ENCODE measurements at regions not wholly inside any gene's neighbourhood (a gene's known extent, or its start where the extent isn't known, plus 50 kb on each side); places are given as distances from the start of the nearest gene placed in this dataset.
"Not testable (repeated sequence)": the region's sequence is repeated elsewhere in the genome, so short reads cannot be mapped to it uniquely, and the experiment has no call there.

DNA sequence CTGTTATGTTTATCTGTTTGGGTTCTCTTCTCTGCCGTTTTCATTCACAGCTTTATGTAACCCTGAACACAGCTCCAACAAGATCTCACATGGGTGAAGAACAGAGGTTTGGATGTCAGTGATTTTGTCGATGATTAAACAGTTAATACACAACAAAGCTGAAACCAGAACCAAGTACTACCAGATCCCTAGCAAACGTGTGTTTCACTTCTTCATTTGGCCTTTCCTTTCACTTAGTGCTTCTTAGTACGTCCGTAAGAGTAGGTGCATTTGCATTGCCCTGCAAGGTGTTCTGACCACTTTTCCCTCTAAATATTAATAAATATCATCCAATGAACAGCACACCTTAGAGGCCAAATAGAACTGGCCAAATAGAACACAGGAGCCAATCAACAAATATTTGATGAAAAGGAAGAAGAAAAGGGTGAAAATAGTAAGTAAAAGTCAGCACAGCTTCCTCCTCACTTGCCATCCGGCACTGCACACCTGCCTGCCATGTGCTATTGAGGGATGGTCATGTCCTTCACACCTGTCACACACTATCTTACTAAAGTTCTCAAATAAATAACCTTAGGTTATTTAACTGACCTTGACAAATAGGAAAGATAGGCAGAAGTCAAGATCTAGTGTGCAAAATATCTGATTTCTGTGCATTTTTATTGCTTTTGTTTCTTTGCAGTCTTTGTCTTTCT, 252.6 kb upstream of the ANKRD30A start:
- no peak for DNase-seq (ENCODE audit: low read depth in 3 of 3)

DNA sequence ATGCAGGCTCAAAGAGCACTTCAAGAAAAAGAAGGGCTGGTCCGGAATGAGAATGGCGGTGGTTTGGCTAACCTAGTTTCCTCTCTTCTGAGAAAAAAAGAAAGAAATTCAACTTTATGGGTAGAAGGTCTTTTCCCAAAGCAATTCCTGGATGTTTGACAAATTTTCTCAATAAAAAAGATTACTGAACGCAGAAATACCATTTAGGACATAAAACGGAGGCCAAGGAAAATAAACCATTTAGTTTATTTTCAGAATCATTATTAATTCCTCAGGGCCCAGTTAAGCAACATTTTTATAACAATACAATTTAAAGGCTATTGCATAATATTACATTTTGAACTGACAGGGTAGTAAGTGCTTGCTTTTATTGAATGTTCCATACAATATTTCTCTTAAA, 284.6 kb upstream of the ANKRD30A start:
- DNase-seq (ENCODE audit: low read depth in 3 of 3) = no peak

DNA sequence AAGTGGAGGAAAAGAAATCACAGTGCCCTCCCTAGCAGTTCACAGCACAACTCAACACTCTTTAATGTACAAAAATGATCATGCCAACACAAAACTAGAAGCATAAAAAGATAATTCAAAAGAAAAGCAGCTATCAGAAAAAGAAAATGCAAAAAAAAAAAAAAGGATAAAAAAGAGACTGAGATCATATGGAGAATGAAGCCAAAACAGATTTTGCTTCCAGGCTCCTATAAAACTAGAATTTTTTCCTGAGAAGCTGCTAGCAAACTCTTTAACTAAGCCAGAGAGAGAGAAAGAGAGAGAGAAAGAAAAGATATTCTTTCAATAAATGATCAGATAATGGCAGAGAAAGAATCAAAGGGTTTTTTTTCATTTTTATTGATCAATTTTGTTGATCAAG, 288.0 kb upstream of the ANKRD30A start:
- DNase-seq (ENCODE audit: low read depth in 3 of 3) = no peak

DNA sequence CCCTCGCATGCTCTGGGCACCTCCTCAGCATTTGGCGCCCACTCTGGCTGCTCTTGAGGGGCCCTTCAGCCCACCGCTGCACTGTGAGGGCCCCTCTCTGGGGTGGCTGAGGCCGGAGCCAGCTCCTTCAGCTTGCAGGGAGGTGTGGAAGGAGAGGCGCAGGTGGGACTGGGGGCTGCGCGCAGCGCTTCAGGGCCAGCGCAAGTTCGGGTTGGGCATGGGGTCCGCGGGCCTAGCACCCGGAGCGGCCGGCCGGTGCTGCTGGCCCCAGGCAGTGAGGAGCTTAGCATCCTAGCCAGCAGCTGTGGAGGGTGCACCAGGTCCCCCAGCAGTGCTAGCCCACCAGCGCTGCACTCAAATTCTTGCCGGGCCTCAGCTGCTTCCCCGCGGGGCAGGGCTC, 305.6 kb upstream of the ANKRD30A start:
- DNase-seq (ENCODE audit: low read depth in 3 of 3) = no peak

DNA sequence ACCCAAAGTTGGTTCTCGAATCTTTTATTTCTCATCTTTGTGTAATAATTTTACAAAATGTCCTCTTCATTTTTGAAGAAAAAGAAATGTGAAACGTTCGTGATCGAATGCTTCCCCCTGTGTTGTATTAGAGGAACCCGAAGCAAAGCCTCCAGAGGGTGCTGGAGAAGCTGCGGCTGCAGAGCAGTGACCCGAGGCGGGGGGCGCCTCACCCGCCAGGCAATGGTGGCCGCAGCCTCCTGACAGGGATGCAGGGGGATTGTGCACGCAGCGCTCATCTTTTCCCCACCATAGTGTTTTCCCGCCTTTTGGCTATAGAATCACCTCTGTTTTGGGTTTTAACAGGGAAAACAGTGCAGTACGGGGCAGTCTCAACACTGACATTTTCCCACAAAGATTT, 307.5 kb upstream of the ANKRD30A start:
- no peak for DNase-seq (ENCODE audit: low read depth in 3 of 3)

DNA sequence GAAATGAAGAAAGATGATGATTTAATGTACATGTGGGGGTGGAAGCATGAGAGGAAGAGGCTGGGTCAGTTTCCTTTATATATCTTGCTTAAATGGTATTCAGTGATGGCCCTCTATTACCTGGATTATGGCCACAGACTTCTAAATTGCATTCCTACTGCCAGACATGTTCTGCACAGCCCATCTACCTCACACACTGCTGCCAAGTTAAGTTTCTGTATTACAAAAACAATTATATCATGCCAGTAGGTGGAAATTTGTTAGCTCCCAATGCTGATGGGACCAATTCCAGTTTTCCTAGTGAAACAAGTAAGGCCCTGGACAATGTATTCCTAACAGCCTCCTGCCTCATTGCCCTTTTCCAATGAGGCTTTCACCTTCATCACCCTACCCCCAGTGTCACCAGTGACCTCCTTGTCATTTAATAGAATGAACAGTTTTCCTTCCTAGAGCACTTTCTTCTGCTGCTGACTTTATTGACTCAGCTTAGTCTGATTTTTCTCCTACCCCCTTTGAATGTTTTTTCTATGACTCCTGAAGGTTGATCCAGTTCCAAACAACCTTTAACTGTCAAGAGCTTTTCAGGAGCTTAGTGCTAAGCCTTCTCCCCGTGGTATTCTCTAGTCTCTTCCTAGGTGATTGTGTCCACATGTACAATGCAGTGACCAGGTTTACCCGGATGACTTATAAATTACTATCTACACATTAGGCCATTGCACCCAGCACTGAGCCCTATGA, 316.6 kb upstream of the ANKRD30A start:
- no peak for DNase-seq (ENCODE audit: low read depth in 3 of 3)

DNA sequence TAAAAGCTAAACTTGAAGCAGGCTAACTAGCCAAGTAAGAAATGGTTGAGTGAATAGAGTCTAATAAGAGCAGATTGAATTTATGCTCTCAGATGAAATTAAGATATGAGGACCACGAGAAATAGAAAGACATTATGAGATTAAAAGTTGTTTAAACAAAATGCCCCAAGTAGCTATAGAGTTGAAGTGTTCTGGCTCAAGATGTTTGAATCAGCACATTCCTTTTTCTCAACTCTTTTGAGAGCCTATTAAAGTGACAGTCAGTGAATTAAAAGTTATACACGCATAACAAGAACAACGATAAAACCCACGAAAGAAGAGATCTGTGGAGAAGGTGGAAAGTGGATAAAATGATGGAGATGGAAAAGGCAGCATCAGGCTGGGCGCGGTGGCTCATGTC, 322.2 kb upstream of the ANKRD30A start:
- DNase-seq (ENCODE audit: low read depth in 3 of 3) = no peak

DNA sequence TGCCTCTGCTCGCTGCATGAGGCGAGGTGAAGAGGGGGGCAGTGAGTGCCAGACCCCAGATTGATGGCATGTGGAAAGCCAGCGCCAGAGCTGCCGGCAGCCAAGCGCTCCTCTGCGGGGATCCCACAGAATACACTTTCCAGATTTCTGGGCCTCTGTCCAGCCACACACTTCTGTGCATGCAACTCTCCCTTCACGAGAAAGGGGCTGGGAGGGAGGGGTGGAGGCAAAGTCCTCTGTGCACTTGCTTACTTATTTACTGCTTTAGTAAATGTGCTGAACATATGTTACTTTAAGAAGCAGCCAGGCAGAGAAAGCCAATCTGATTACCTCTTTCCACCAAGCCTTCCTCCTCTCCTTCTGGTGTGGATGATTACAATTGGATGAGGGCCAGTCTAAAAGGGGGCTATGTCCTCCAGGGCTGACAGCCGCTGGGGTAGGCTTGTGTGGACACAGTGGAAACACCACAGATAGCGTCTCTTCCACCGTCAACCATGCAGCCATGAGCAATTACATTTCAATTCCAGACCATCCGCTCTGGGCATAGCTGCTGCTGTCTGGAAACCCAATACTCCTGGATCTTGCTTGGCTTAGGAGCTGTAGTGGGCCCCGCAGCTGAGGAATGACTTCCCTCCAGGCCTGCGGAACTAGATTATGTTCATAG, 322.8 kb upstream of the ANKRD30A start:
- DNase-seq (ENCODE audit: low read depth in 3 of 3) = no peak

DNA sequence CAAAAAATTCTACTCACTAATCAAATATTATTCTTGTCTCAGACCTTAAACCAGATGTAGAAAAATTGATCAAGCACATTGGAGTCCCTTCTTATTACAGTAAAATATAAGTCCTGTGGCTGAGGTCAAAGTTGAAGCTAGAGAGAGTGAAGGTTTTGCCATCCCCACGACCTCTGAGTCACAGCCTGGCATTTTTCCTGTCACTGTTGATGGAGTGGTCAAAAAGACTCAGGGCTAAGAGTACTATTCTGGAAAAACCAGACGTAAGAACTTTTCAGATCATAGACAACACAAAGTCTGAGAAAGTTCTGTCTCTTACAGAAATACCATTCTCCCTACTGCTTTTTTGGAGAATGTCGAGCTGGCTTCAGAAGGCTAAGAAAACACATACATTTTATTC, 323.7 kb upstream of the ANKRD30A start:
- DNase-seq (ENCODE audit: low read depth in 3 of 3) = no peak

DNA sequence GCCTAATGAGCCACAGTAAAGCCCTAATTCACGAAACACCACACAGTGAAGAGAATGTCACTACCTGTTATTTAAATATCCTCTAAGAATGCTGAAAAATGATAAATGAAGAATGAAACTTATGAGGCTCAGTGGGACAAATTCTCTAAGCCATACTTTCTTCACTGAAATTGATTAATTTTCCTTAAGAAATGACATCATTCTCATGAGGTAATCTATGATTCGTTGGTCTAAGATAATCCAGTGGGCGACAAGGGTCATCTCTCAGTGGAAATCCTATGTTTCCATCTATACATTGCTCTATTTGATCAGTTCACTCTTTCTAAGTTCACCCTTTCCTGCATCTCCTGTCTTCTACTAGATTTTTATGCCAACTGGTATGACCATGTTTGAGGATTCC, 330.4 kb upstream of the ANKRD30A start:
- no peak for DNase-seq (ENCODE audit: low read depth in 3 of 3)

DNA sequence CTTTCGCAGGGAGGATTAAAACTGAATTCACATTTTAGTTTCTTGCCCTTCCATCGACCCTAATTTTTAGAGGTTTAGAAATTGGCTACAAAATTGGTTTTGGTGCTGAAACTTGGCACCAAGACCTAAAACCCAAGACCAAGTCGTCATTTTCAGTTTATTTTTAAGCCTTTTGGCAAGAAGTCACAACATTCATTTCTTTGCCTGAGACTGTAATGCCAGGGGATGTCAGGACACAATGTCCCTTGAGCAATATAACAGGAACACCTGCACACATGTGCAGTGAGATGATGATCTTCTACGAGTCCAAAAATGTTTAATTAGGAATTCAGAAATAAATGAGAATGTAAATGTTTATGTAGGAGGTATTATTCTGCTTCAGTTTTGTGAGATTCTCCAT, 335.4 kb upstream of the ANKRD30A start:
- no peak for DNase-seq (ENCODE audit: low read depth in 3 of 3)

DNA sequence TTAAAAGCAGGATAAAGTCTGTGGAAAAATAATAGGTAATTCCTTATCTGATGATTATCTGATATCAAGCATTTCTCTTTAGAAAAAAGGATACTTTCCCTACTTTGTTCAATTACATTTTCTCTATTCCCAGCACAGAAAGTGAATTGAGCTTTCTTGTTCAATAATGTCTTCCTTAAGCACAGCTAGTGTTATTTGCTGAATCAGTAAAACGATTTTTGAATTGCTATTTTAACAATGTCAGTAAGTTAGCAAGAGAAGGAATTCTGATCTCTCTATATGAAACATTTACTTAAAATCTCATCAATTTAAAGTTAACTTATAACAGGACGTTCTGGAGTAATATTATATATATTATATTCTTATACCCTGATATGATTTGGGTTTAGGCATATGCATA, 337.2 kb upstream of the ANKRD30A start:
- DNase-seq (ENCODE audit: low read depth in 3 of 3) = no peak

DNA sequence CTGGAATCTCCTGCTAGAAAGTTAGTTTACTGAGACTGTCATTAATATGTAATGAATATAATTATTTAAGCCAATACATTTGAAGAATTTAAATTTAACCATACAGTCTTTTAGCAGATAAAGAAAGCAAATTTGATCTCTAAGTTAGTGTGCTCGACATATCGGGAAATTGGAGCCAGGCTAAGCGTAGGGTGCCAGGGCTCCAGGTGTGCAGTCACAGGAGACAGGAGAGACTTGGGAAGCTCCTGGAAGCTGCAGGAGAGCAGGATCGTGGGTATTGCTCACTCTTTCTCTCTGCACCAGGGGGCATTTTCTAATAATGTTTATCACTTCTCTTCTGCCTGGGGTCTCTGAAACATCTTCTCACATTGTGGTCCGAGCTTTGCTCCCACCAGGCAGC, 342.0 kb upstream of the ANKRD30A start:
- DNase-seq (ENCODE audit: low read depth in 3 of 3) = no peak

DNA sequence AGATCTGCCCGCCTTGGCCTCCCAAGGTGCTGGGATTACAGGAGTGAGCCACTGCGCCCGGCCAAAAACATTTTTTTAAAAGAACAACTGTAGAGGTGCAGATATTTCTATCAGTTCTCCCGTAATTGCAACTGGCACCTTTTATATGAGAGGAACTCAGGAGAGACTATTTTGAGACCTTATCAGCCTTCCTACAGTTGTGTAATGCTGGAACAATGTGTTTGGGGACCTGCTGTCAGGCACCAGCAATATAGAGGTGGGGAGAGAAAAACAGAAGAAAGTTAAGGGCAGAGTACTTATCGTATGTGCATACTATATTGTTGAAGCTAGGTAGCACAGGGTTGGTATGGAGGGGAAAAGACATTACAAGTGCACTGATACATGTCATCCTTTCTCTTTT, 343.8 kb upstream of the ANKRD30A start:
- no peak for DNase-seq (ENCODE audit: low read depth in 3 of 3)

DNA sequence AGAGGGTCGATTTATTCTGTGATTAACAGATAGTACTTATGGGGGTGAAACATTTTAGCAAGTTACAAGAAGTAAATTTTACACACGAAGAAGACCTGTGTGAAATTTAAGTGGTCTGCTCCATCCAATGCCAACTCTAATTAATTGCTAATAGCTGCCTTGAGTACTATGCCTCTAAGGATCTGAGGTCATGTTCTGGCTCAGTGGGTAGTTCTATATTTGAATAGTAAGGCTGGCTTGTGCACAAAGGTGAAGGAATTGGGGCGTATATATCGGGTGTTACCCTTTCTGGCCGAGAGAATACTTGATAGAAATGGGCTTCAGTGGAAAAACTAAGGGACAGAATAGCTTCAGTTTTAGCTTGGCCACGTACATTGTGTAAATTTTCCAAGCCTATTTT, 345.2 kb upstream of the ANKRD30A start:
- no peak for DNase-seq (ENCODE audit: low read depth in 3 of 3)

DNA sequence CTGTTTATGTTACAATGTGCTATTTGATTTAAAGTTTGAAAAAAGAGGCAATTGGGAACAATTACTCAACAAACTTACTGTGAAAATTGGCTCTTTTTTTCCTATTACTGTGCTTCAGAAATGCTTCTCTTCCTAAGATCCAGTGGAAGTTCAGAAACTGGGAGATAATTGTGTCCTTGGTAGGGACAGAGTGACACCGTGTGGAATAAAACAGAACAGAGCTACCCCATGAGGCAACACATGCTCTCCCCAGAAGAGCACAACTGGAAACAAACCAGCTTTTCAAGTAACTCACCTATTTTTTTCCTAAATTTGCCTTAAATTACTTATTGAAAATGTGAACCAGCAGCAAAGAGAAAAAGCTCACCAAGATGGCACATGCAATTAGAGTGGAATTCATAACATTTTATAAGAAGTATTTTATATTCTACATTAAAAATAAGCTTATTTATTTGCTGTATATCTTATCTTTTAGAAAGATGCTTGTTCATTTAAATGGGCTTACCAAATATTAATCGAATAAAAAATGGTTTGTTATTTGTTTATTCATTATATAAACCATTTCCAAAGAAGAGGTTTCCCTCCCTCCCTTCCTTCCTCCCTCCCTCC, 346.1 kb upstream of the ANKRD30A start:
- DNase-seq (ENCODE audit: low read depth in 3 of 3) = no peak

DNA sequence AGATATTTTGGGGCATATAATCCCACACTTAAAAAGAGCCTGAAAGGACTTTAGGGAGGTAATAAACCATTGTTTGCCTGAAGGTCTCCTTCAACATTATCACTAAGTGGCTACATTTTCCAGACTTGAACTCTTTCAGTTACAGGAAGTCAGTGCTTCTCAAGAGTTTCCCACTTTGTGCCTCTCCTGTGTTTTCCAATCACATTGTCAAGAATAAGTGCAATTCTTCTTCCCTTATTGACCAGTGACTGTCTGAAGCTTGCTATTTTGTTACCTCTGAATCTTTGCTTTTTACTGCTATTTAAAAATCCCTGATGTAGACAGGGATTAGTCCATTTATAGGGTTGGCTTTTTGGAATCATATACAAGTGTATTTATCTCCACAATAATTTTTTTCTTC, 346.7 kb upstream of the ANKRD30A start:
- no peak for DNase-seq (ENCODE audit: low read depth in 3 of 3)

DNA sequence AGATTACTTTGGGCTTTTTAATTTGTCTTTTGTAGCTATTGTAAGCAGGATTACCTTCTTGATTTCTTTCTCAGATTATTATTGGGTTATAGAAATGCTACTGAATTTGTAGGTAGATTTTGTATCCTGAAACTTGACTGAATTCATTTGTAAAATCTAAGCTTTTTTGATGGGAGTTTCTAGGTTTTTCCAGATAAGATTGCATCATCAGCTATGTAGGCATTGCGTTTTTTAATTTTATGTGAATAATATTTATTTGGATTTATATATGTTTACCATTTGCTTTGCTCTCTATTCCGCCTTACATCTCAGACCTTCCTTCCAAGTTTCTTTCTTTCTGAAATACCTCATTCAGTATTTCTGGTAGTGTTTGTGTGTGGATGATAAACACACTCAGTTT, 351.7 kb upstream of the ANKRD30A start:
- DNase-seq (ENCODE audit: low read depth in 3 of 3) = no peak

DNA sequence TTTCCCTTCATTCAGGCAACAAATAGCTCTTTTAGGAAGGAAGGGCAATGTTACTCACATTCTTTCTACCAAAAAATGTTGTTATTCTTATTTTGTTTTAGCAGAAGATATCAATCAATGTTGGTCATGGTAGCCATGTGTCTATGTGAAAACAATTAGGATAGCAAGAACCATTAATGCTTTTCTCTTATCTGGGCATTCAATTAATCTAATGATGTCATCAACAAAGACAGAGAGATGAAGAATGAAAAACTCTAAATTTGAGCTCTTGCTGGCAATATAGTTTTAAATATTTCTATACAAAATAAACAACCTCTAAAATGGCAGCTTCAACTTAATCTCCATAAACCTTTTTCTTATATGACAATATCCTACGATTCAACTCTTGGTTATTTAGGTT, 353.7 kb upstream of the ANKRD30A start:
- no peak for DNase-seq (ENCODE audit: low read depth in 3 of 3)

DNA sequence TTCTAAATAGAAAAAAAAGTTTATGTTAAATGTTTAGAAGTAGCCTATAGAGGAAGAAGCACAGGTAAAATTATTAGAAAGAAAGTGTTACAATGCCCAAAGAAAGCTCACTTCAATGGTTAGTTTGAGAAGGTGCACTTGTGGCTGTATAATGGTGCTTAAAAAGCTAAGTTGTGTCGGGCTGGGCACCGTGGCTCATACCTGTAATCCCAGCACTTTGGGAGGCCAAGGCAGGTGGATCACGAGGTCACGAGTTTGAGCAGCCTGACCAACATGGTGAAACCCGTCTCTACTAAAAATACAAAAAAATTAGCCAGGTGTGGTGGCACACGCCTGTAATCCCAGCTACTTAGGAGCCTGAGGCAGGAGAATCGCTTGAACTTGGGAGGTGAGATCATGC, 355.7 kb upstream of the ANKRD30A start:
- DNase-seq (ENCODE audit: low read depth in 3 of 3) = not testable (repeated sequence)

DNA sequence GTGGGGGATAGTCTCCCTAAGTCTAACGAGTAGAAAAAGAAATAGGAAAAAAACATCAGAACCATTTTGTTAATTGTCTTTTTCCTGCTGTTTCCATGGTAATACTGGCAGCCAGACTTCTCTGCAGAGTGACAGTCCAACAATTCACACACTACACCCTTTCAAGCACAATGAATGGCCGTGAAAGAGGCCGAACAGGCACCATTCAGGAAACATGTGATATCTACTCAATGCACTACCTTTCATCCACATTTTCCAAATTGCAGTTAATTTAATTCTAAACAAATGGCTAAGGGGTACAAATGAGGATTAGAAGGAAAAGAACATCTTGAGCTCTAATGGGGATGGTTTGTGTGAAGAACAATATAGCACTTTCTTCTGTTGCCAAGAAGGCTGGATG, 358.5 kb upstream of the ANKRD30A start:
- DNase-seq (ENCODE audit: low read depth in 3 of 3) = no peak

DNA sequence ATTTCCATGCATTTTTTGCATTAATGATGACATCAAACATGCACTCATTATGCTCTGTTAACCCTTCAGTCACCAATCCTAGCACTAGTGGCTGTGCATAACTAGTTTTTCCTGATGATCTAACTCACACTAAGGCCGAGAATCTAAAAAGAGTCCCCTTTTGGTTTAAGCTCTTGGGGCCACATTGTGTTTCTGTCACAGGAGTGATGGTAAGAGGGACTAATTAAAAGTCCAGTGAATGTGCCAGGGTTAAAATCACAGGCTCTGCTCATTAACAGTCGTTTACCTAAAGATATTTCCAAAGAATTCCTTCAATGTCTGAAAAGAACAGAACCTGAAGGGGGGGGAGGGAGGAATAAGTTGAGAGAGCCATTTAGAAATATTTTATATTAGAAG, 359.0 kb upstream of the ANKRD30A start:
- no peak for DNase-seq (ENCODE audit: low read depth in 3 of 3)

Measured in stimulated activated CD4-positive, alpha-beta T cell treated with anti-CD3 and anti-CD28 coated beads, TNF-alpha, amount 100 ng/mL, for 4 hours (primary cell).